Hematopoietic multipotent progenitor cell treated with erythropoietin and hydrocortisone succinate and interleukin-3 and kit ligand, for 17 days (in vitro differentiated cells): ENCODE measurements at regions not wholly inside any gene's neighbourhood (a gene's known extent, or its start where the extent isn't known, plus 50 kb on each side); places are given as distances from the start of the nearest gene placed in this dataset.

Experiments
- DNase-seq: peaks from one replicate; pipeline ENCODE4 v3.0.0-alpha.2; 2015; ENCODE audit warnings: low spot score

DNA sequence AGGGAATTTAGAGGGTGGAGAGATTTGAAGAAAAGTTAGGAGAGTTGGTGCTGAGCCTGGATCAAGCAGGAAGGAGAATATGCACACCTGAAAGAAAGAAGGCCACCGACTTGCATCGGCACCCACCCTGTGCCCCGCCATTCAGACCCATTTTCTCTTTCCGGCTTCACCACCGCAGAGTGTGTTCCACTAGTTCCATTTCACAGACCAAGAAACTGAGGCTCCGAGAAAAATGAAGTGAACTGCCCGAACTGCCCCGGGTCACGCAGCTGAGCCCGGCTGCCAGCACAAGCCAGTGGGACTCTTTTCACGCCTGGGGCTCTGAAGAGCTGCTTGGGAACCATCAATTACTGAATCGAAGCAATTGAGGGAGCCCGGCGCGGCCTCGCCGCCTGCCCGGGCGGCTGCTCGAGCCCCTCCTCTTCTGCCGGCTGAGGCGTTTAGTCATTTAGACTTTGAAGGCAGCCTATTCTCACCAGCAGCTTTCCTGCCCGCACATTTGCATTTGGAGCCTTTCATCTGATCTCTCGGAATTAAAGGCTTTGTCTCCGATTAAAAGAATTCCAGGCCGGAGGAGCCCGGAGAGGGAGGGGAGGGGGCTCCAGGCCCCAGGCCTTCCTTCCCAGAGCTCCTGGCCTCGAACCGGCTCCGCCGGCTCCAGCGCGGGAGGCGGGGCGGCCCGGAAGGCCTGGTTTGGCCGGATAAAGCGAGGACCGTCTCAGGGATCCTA lies 140.2 kb upstream of the PJA1 start:
- no peak for DNase-seq

DNA sequence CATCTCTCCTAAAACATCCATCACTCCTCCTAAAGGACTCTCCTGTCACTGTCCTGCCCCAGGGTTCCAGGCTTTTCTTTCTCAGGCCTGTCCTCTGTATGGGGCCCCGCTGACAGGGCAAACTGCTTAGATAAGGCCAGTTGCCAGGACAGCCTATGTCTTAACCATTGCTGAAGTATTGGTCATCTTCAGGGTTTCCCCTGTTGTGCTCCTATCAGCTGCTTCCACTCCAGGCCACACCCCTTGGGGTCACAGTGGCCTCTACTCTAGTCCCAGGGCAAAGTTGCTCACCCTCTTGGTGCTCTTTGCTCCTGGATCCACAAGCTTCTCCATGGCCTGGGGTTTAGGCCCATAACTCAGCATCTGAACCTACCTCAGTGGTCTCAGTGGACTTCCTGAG lies 138.0 kb upstream of the PJA1 start:
- DNase-seq = no peak

DNA sequence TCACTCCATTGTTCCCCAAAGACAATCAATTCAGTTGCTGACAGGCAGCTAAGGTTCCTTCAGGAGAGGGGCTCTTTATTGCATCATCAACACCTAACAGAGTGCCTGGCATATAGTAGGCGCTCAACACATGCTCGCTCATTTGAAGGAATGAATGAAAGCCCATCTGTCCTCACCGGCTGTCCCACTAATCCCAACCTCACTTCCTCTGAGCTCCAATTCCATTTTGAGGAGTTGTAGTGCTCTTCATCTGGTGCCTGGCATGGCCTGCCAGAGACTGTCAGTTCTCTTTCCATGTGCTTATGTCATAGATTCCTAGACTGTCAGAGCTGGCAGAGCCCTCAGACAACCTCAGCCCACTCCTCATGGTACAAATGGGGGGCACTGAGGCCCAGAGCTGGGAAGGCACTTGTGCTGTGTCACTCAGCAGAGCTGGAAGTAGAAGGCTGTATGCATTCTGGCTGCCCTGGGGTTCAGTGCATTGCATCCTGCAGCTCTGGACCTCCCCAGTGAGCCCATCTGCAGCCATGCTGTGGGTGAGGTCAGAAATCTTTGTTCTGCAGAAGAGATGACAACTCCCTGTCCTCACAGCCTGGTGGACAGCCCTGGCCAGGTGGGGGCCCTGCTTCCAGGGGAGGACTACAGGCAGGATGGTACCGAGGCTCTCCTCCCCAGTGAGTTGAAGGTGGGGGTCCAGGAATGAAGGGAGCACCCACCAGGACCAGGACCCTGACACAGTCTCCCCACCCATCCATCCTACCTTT lies 134.9 kb upstream of the PJA1 start:
- no peak for DNase-seq

DNA sequence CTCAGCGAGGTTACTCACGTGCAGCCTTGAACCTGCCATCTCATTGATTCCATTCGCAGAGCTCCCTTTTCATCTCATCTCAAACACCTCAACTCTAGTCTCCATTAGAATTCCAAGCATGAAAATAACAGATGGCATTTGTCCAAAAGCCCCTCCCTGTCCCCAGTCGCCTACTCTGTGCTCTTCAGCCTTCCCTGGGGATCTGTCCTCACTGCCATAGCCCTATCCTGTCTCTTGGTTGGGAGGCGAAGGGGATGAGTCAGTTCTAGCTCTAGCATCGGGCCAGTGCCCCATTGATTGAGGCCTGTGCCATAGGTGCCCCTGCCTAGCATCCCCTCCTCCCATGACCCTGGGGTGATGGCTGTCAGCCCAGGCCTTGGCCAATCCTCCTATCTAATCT lies 134.0 kb upstream of the PJA1 start:
- no peak for DNase-seq

DNA sequence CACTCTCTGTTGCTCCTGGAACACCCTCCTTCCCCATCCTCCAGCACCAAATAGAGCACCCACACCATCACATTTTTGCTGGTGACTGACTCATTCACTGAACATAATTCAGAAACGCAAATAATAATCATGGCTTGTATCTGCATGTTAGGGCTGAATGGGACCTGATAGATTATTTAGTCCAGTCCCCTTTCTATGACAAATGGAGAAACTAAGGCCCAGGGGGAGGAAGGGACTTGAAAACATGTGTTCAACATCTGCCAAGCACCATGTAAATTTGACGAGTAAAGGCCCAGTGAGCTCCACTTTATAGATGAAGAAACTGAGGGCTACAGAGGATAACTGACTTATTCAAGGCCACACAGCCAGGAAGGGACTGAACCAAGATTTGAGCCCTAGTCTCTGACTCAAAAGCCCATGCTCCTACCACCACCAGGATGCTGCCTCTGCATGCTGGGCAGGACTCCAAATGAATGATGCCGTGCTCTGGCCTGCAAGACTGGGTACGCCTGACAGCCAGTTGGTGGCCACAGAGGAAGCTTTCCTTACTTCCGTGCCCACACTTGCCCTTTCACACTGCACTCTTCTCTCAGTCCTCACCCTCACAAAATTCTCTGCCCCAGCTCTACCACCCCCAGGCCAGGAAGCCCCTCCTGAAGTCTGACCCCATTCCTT lies 133.3 kb upstream of the PJA1 start:
- DNase-seq = no peak

DNA sequence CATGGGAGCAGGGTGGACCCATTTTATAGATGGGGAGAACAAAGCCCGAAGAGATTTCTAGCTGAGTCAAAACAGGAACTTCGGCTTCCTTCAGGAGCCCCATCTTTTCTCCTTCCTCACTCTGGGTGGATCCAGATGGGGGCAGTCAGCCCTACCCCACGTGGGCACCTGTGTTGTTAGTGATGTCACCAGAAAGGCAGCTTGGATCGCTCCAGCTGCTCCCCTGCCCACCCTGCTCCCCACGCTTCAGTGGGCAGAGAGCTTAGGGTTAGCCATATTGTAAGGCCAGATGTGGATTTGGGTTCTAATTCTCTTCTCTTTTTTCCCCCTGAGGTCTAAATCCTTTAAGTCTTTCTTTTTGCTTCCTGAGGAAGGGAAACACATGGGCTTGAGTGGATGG lies 132.3 kb upstream of the PJA1 start:
- DNase-seq = no peak

DNA sequence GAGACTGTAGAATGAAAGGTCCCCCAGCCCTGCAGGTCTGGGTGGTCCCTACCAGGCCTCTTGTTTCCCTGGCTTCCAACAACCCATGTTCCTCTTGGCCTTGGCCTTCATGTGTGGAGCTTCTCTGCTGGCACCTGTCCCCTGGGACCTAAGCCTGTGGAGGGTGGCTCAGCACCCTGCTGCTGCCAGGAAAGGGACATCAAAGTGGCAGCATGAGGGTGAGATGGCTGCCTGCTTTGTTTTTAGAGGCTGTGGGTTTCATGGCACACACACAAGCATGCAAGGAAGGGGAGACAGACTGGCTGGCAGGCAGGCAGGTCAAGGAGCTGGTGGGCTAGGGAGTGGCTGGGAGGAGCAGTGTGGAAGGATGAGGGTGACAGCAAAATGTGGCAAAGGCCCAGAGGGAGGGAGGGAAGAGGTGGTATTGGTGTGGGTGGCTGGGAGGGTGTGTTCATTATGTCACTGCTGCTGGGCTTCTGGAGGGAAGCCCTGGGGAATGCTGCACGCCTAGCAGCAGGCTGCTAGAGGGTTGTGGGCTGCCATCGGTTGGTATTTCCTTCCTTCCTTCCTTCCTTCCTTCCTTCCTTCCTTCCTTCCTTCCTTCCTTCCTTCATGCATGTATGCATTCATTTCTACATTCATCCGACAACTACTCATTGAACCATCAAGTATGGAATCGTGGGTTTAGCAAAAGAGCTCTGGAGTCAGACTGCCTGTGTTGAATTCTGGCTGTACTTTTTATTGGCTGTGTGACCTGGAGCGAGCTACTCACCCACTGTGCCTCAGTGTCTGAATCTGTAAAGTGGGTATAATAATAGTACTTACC lies 128.7 kb upstream of the PJA1 start:
- DNase-seq = no peak

DNA sequence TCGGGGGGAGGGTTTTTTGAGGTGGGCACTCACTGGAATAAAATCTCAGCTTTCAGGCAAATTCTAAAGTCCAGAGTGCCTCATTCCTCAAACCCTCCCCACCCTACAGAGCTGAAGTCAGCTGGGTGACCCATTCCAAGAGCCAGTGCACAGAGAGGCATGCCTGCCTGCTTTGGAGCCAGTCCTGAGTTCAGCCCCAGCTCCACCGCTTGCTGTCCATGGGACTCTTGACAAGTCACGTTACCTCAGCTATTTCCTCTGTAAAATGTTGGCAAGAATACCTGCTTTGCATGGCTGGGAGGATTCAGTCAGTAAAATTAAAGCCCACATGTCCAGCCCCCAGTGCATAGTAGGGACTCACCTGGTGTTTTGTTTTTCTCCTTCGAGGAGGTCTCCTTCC lies 125.9 kb upstream of the PJA1 start:
- no peak for DNase-seq

DNA sequence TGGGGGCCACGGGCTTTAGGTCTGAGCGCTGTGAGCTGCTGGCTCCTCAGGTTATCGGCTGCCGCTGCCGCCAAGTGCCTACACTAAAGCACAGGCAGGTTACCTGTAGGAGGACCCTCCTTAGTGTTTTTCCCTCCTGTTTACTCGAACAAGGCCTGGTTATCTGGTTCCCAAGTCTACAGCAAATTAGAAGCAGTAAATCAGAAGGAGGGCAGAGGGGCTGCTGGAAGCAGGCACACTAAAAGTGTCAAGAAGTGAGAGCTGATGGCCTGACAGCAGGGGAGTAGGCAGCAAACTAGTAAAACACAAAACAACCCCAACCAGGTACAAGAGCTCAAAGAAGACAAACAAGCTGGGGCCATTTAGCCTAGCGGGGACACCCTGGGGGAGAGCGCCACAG lies 125.0 kb upstream of the PJA1 start:
- DNase-seq = no peak

DNA sequence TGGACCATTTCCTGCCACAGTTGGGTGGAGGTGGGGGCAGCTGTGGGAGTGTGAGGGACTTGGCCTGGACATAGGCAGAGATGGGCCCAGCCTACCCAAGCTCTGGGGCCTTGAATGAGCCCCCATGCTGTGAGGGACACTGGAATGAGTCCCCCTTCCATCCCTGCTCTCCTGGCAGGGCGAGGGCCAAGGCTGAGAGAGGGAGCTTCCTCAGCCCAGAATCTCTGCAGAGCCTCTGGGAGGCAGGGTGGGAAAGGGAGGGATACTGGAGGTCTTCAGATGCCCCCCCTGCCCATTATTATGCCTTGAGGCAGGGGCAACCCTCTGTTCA lies 124.5 kb upstream of the PJA1 start:
- DNase-seq = no peak

DNA sequence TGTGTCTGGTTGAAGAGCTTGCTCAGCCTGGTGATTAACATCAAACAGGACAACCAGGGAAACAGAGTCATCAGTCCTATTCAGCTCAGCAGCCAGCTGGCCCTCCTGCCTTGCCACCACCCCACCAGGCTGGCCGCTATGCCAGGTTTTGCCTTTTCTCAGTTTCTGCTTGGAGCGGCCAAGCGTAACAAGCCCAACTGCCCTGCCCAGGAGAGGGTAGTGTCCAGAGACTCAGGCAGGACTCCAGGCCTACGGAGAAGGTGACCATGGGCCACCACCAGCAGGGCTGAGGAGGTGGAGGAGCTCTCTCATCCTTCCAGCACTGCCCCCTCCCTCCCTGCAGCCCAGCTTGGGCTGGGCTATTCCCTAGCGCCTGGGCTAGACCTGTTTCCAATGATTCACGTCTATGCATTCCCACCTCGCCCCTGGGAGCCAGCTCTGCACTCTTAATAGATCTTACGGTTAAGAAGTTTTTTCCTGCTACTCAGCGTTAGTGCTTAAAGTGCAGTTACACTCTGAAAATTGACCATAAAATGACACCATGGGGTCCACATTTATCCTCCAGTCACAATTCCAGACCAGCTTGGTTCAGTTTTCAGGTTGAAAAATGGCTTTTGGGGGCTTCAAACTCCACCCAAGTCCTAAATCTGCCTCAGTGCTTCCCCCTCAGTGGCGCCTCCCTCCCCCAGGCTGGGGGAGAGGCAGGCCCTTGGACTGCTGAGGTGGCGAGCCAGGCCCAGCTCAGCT lies 124.0 kb upstream of the PJA1 start:
- DNase-seq = no peak

DNA sequence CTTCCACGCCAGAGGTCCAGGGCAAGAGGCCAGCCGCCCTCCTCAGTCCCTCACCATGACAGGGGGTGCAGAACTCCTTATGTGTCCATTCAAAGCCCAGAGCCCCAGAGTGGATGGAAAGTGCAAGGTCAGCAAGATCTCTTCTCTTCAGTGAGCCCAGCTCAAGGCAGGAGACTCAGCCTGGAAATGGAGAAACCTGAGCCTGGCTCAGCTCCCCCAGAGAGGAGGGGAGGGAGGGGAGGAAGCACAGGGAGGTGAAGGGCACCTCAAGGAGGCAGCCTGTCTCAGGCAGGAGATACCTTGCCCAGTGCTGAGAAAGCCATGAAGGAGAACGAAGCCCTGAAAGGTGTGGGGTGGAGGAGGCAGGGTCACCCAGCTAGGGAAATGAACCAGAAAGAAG lies 121.8 kb upstream of the PJA1 start:
- DNase-seq = no peak

DNA sequence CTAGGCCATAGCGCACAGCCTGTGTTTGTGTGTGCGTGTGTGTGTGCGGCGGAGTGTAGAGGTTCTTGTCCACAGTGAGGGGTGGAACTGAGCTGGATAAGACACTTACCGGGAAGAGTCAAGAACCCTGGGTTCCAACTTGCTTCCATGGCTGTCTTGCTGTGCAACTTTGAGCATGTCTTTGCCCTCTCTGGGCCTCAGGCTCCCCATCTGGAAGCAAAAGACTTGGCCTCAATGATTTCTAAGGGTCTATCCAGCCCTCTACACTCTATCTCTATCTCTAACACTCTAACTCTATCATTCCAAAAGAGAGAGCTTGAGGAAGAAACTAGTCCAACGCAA lies 121.3 kb upstream of the PJA1 start:
- DNase-seq = no peak

DNA sequence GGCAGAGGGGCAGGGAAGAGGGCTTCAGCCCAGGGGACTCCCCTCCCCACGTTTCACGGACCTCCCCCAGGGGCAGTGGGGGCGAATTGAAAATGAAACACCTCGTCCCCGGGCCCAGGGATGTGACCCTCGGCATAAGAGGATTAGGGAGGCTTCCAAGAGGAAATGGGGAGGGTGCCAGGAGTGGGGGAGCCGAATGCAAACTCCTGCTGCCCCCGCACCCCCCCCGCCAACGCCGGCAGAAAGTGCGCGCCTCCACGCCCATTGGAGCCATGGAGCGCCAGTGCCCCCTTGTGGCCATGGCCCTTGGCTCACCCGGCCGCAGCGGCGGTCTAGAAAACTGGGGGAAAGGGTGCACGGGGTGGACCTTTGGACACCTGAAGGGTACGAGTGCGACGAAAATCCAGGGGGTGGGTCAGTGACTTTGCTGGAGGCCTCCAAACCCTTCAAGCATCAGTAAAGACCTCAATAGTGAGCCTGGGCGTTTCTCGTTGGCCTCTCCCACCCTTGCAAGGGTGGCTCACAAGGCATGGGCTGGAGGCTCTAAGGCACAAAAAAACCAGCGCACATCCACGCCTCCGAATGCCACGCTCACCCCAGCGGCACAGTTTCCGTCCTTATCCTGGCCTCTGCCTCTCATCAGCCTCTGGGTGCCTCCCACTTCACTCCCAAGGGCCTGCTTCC lies 120.8 kb upstream of the PJA1 start:
- DNase-seq = peak; percentile 30

DNA sequence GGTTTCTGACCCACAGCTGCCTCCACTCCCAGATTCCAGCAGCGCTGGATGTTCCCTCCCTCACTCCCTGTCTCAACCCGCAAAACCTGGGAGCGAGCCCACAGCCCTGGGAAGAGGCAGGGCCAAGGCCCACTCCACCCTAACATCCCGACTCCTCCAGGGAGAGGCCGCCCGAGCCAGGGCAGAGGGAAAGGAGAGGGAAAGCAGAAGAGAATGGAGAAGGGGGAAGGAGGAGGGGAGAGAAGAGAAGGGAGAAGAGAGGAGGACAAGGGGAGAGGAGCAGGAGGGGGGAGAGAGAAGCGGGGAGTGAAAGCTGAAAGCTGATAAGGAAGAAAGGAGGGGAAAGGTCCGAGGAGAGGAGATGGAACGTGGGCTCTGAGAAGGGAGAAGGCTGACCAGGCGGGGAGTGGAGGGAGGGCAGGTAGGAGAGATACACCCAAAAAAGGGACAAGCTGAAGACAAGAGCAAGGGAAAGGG lies 120.2 kb upstream of the PJA1 start:
- DNase-seq = no peak

DNA sequence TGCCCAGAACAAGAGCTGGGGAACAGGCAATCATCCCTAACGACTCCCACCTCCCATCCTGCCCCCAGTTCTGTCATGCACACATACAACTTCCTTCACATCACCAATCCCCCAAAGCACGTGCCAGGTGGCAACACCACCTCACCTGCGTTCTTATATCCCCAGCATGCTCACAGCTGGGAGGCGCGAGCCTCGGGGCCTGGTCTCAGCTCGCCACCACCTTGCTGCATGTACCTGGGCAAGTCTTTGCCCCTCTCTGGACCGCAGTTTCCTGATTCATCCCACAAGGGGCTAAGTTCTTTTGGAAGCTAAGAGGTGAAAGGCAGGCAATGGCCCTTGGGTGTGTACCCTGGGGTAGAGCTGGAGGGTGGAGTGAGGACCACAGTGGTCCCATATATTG lies 119.2 kb upstream of the PJA1 start:
- no peak for DNase-seq

DNA sequence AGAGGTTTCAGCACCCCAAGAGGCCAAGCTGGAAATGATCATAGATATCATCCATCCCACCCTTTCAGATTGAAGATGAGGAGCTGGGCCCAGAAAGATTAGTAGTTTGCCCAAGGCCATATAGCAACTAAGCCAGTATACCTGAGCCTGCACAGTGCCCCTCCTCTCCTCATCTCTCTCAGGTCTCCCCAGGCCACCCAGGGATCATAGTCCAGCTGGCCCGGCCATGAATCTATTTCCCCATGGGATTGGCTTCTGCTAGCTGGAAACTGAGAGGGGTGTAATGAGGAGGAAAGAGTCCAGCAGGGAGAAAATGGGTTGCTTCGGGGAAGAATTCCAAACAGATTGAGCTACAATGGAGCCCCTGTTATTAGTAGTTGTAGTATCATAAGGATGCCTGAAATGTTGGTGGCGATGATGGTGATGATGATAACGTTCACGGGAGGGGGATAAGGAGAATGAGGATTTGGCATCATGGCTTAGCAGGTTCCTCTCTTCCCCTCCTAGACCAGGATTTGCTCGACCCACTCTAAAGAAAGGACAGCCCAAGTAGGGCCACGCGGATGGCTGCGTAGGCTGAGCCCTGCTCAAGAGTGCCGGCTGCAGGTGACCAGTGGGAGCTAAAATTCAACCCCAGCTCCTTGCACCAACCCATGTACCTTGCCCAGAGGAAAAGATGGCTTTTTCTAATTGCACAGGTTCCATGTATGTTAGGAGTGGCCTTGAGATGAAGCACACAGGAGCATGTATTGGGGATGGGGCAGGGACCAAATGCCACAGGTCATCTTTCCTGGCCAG lies 117.8 kb upstream of the PJA1 start:
- DNase-seq = no peak

DNA sequence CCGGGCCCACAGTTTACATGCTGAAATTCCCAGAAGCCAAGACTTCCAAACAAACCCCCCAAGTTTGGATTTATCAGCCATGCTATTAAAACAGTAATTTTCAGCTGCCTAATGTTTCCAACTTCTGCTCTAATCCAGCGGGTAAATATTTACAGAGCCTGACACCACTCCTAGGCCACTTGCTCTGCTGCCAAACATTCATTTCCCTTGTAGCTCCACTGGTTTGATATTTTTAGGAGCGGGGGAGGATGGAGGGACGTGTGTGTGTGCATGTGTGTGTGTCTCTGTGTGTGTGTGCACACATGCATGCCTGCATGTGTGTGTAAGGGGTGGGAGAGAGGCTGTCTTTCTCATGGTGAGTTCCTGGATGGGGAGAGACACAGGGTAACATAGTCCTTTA lies 115.7 kb upstream of the PJA1 start:
- no peak for DNase-seq

DNA sequence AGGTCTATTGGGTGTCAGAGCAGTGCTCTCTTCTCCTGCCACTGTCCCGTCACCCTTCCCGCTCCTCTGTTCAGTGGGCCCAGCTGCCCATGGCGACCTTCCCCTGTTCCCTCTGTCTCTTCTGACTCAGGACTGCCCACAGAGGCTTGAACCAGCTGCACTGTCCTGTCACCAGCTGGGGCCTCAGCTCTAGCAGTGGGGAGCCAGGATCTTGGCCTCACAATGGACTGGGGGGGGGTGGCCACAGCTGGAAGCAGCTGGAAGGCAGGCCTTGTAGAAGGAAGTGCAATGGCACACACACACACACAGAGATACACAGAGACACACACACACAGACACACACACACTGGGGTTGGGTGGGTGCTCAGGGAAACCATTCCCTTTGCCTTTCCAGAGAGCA lies 114.0 kb upstream of the PJA1 start:
- DNase-seq = no peak

DNA sequence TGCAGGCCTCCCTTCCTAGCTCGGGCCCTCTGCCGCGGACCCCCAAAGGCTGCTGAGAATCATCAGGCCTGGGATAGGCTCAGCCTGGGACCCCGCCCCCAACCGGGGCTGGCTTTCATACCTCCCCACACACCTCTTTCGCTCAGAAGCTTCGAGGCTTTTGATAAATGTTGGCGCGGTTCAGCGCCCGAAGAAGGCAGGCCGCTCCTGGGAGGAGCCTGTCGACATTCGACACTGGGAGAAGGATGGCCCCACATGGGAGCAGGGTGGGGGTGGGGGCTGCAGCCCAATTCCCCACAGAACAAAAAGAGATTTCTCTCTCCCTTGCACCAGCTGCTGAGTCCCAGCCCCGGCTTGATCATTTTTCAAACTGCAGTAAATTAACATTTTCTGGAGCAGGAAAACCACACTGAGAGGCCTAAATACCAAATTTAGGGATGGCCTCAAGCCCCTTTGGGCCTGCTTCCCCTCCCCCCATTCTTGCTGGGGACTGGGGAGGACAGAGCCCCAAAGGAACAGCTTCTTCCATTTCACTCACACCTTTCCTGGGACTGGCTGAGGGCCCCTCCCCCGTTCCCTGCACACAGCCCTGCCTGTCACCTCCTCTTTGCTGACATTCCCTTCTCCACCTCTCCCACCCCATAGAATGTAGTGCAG lies 112.9 kb upstream of the PJA1 start:
- DNase-seq = no peak
